ENCODE measurements at regions not wholly inside any gene's neighbourhood (a gene's known extent, or its start where the extent isn't known, plus 50 kb on each side); places are given as distances from the start of the nearest gene placed in this dataset.

- no peak for TF ChIP-seq EZH2 (IDR thresholded peaks at IDR 0.05; ENCODE audit: borderline replicate concordance, low read depth, low read length, severe bottlenecking)
- no peak for TF ChIP-seq CTCF (IDR thresholded peaks at IDR 0.05; ENCODE audit: borderline replicate concordance, extremely low read depth, low read length, poor library complexity, severe bottlenecking)
- no peak overlapping the region for H3K4me2 ChIP-seq (ENCODE audit: insufficient read depth, low read length)
- no peaks in the 10 kb centered on the region for H3K27me3 ChIP-seq (ENCODE audit: insufficient read depth, low read length, poor library complexity)
- H3K36me3 ChIP-seq (ENCODE audit: insufficient read depth, low read length) = no peaks in the 10 kb centered on the region
- ATAC-seq (ENCODE audit: insufficient read depth, low read depth) (no peak), DNase-seq (no peak)
- no peaks in the 10 kb centered on the region for H4K20me1 ChIP-seq (ENCODE audit: insufficient read depth, low read length)
- H3K4me3 ChIP-seq (ENCODE audit: low read depth in 1 of 2, low read length in 2 of 2) = no peak overlapping the region
- no peaks in the 10 kb centered on the region for H3K4me1 ChIP-seq (ENCODE audit: insufficient read depth, low read length)
- H3K9ac ChIP-seq (ENCODE audit: low read depth, low read length) = no peak overlapping the region
- H3K27ac ChIP-seq (ENCODE audit: low read length) = no peak overlapping the region
- H2AFZ ChIP-seq (ENCODE audit: low read depth, low read length) = no peak overlapping the region
- no peaks in the 10 kb centered on the region for H3K79me2 ChIP-seq (ENCODE audit: insufficient read depth, low read length)
- H3K9me3 ChIP-seq (ENCODE audit: insufficient read depth, low read length, severe bottlenecking) = no peaks in the 10 kb centered on the region
These were observed 108.6 kb upstream of the VGLL2 start for GRCh38 chr6:117156741-117157140.

GRCh38 chr6:117157448-117157847, 107.9 kb upstream of the VGLL2 start:
- no peak for DNase-seq
- Histone ChIP-seq H4K20me1 (ENCODE audit: insufficient read depth, low read length) (no peaks in the 10 kb centered on the region), H3K9me3 (ENCODE audit: insufficient read depth, low read length, severe bottlenecking) (no peaks in the 10 kb centered on the region), H3K4me1 (ENCODE audit: insufficient read depth, low read length) (no peaks in the 10 kb centered on the region), H3K79me2 (ENCODE audit: insufficient read depth, low read length) (no peaks in the 10 kb centered on the region), H2AFZ (ENCODE audit: low read depth, low read length) (no peak overlapping the region), H3K9ac (ENCODE audit: low read depth, low read length) (no peak overlapping the region), H3K27ac (ENCODE audit: low read length) (no peak overlapping the region), H3K4me2 (ENCODE audit: insufficient read depth, low read length) (no peak overlapping the region), H3K27me3 (ENCODE audit: insufficient read depth, low read length, poor library complexity) (no peaks in the 10 kb centered on the region), H3K4me3 (ENCODE audit: low read depth in 1 of 2, low read length in 2 of 2) (no peak overlapping the region), H3K36me3 (ENCODE audit: insufficient read depth, low read length) (no peaks in the 10 kb centered on the region)
- no peak for ATAC-seq (ENCODE audit: insufficient read depth, low read depth)
- no peak for TF ChIP-seq EZH2 (IDR thresholded peaks at IDR 0.05; ENCODE audit: borderline replicate concordance, low read depth, low read length, severe bottlenecking)
- TF ChIP-seq CTCF (IDR thresholded peaks at IDR 0.05; ENCODE audit: borderline replicate concordance, extremely low read depth, low read length, poor library complexity, severe bottlenecking) = no peak

- H3K36me3 ChIP-seq (ENCODE audit: insufficient read depth, low read length) = no peaks in the 10 kb centered on the region
- no peak for ATAC-seq (ENCODE audit: insufficient read depth, low read depth)
- no peaks in the 10 kb centered on the region for H4K20me1 ChIP-seq (ENCODE audit: insufficient read depth, low read length)
- H3K9me3 ChIP-seq (ENCODE audit: insufficient read depth, low read length, severe bottlenecking) = no peaks in the 10 kb centered on the region
- no peaks in the 10 kb centered on the region for H3K4me1 ChIP-seq (ENCODE audit: insufficient read depth, low read length)
- H3K27ac ChIP-seq (ENCODE audit: low read length) = no peak overlapping the region
- no peaks in the 10 kb centered on the region for H3K79me2 ChIP-seq (ENCODE audit: insufficient read depth, low read length)
- no peak overlapping the region for H3K4me3 ChIP-seq (ENCODE audit: low read depth in 1 of 2, low read length in 2 of 2)
- no peak overlapping the region for H2AFZ ChIP-seq (ENCODE audit: low read depth, low read length)
- DNase-seq = no peak
- TF ChIP-seq EZH2 (IDR thresholded peaks at IDR 0.05; ENCODE audit: borderline replicate concordance, low read depth, low read length, severe bottlenecking) (no peak), CTCF (IDR thresholded peaks at IDR 0.05; ENCODE audit: borderline replicate concordance, extremely low read depth, low read length, poor library complexity, severe bottlenecking) (no peak)
- no peak overlapping the region for H3K4me2 ChIP-seq (ENCODE audit: insufficient read depth, low read length)
- no peaks in the 10 kb centered on the region for H3K27me3 ChIP-seq (ENCODE audit: insufficient read depth, low read length, poor library complexity)
- H3K9ac ChIP-seq (ENCODE audit: low read depth, low read length) = no peak overlapping the region
These were observed 99.4 kb upstream of the VGLL2 start for GRCh38 chr6:117165911-117166499.
